ENCODE measurements at regions not wholly inside any gene's neighbourhood (a gene's known extent, or its start where the extent isn't known, plus 50 kb on each side); places are given as distances from the start of the nearest gene placed in this dataset.
"Not testable (repeated sequence)": the region's sequence is repeated elsewhere in the genome, so short reads cannot be mapped to it uniquely, and the experiment has no call there.

GRCh38 chr10:21130683-21131442 is 233.8 kb upstream of the NEBL start:
- intact Hi-C loops (cut with DNase I): no loop called here
- DNase-seq (ENCODE audit: low spot score): no peak

- intact Hi-C loops (cut with DNase I): no loop called here
- no peak for DNase-seq (ENCODE audit: low spot score)
These were observed 233.0 kb upstream of the NEBL start for GRCh38 chr10:21130108-21130507.

- intact Hi-C loops (cut with DNase I): no loop called here
- no peak for DNase-seq (ENCODE audit: low spot score)
These were observed 228.5 kb upstream of the NEBL start for GRCh38 chr10:21125471-21126228.

GRCh38 chr10:21122907-21123306 is 225.8 kb upstream of the NEBL start:
- intact Hi-C loops (cut with DNase I): no loop called here
- no peak for DNase-seq (ENCODE audit: low spot score)

- intact Hi-C loops (cut with DNase I); DNase-seq (ENCODE audit: low spot score): not testable (repeated sequence)
These were observed 224.7 kb upstream of the NEBL start for GRCh38 chr10:21121822-21122221.

- intact Hi-C loops (cut with DNase I): no loop called here
- DNase-seq (ENCODE audit: low spot score): no peak
These were observed 217.6 kb upstream of the NEBL start for GRCh38 chr10:21114683-21115082.

GRCh38 chr10:21110358-21110757 is 213.2 kb upstream of the NEBL start:
- DNase-seq (ENCODE audit: low spot score): no peak
- intact Hi-C loops (cut with DNase I): no loop called here

GRCh38 chr10:21106931-21107330 is 209.8 kb upstream of the NEBL start:
- intact Hi-C loops (cut with DNase I); DNase-seq (ENCODE audit: low spot score): not testable (repeated sequence)

GRCh38 chr10:21105331-21105730 is 208.2 kb upstream of the NEBL start:
- intact Hi-C loops (cut with DNase I): not testable (repeated sequence)

GRCh38 chr10:21100871-21101514 is 203.9 kb upstream of the NEBL start:
- intact Hi-C loops (cut with DNase I): no loop called here
- DNase-seq (ENCODE audit: low spot score): no peak

More at GRCh38 chr10:21105331-21105730, 208.2 kb upstream of the NEBL start:
- not testable (repeated sequence) for DNase-seq (ENCODE audit: low spot score)

- no peak for DNase-seq (ENCODE audit: low spot score)
- intact Hi-C loops (cut with DNase I): no loop called here
These were observed 203.1 kb upstream of the NEBL start for GRCh38 chr10:21100190-21100589.

- DNase-seq (ENCODE audit: low spot score): no peak
- intact Hi-C loops (cut with DNase I): no loop called here
These were observed 202.4 kb upstream of the NEBL start for GRCh38 chr10:21099291-21100062.

- intact Hi-C loops (cut with DNase I): no loop called here
- no peak for DNase-seq (ENCODE audit: low spot score)
These were observed 200.8 kb upstream of the NEBL start for GRCh38 chr10:21097926-21098355.

GRCh38 chr10:21095494-21096055 is 198.5 kb upstream of the NEBL start:
- DNase-seq (ENCODE audit: low spot score): no peak
- intact Hi-C loops (cut with DNase I): no loop called here

GRCh38 chr10:21095073-21095472 is 198.0 kb upstream of the NEBL start:
- intact Hi-C loops (cut with DNase I): no loop called here
- no peak for DNase-seq (ENCODE audit: low spot score)

- DNase-seq (ENCODE audit: low spot score): no peak
- intact Hi-C loops (cut with DNase I): no loop called here
These were observed 195.8 kb upstream of the NEBL start for GRCh38 chr10:21092683-21093524.

GRCh38 chr10:21090609-21091082 is 193.5 kb upstream of the NEBL start:
- intact Hi-C loops (cut with DNase I): no loop called here

GRCh38 chr10:21087476-21087875 is 190.4 kb upstream of the NEBL start:
- no peak for DNase-seq (ENCODE audit: low spot score)
- intact Hi-C loops (cut with DNase I): loop anchor here (10.0 kb wide), 1 partner anchor 407 kb away; no protein-coding TSS in a partner anchor

More at GRCh38 chr10:21090609-21091082, 193.5 kb upstream of the NEBL start:
- no peak for DNase-seq (ENCODE audit: low spot score)
